ENCODE measurements at regions not wholly inside any gene's neighbourhood (a gene's known extent, or its start where the extent isn't known, plus 50 kb on each side); places are given as distances from the start of the nearest gene placed in this dataset.

GRCh38 chr20:11057624-11058023, 383.8 kb upstream of the JAG1 start:
- ChIA-PET CTCF (no interaction called here), POLR2A (no interaction called here)
- no peaks in the 10 kb centered on the region for H3K27me3 Mint-ChIP-seq
- H3K9me3 Mint-ChIP-seq: no peaks in the 10 kb centered on the region
- no peaks in the 10 kb centered on the region for H3K36me3 Mint-ChIP-seq (ENCODE audit: low read depth)
- no peak overlapping the region for H3K4me3 Mint-ChIP-seq
- no peak overlapping the region for H3K27ac Mint-ChIP-seq
- no peak for DNase-seq
- H3K4me1 Mint-ChIP-seq: no peaks in the 10 kb centered on the region

GRCh38 chr20:11059659-11060058, 385.9 kb upstream of the JAG1 start:
- no peak for DNase-seq
- no peaks in the 10 kb centered on the region for H3K4me1 Mint-ChIP-seq
- no peak overlapping the region for H3K4me3 Mint-ChIP-seq
- H3K36me3 Mint-ChIP-seq (ENCODE audit: low read depth): no peaks in the 10 kb centered on the region
- H3K27me3 Mint-ChIP-seq: no peaks in the 10 kb centered on the region
- H3K9me3 Mint-ChIP-seq: no peaks in the 10 kb centered on the region
- no peak overlapping the region for H3K27ac Mint-ChIP-seq
- POLR2A ChIA-PET: no interaction called here
- CTCF ChIA-PET: no interaction called here

- ChIA-PET POLR2A (no interaction called here), CTCF (no interaction called here)
- H3K27ac Mint-ChIP-seq: no peak overlapping the region
- H3K36me3 Mint-ChIP-seq (ENCODE audit: low read depth): no peaks in the 10 kb centered on the region
- no peak for DNase-seq
- no peaks in the 10 kb centered on the region for H3K9me3 Mint-ChIP-seq
- H3K4me3 Mint-ChIP-seq: no peak overlapping the region
- no peaks in the 10 kb centered on the region for H3K4me1 Mint-ChIP-seq
- no peaks in the 10 kb centered on the region for H3K27me3 Mint-ChIP-seq
Observed at GRCh38 chr20:11060423-11061185, 386.8 kb upstream of the JAG1 start.

GRCh38 chr20:11063444-11063843, 389.6 kb upstream of the JAG1 start:
- POLR2A ChIA-PET: no interaction called here
- no peaks in the 10 kb centered on the region for H3K27me3 Mint-ChIP-seq
- no peak for DNase-seq
- H3K9me3 Mint-ChIP-seq: no peaks in the 10 kb centered on the region
- CTCF ChIA-PET: no interaction called here
- H3K4me1 Mint-ChIP-seq: no peaks in the 10 kb centered on the region
- no peak overlapping the region for H3K4me3 Mint-ChIP-seq
- H3K27ac Mint-ChIP-seq: no peak overlapping the region
- H3K36me3 Mint-ChIP-seq (ENCODE audit: low read depth): no peaks in the 10 kb centered on the region

- H3K36me3 Mint-ChIP-seq (ENCODE audit: low read depth): no peaks in the 10 kb centered on the region
- H3K9me3 Mint-ChIP-seq: no peaks in the 10 kb centered on the region
- H3K27ac Mint-ChIP-seq: no peak overlapping the region
- no peak overlapping the region for H3K4me3 Mint-ChIP-seq
- POLR2A ChIA-PET: no interaction called here
- no peak for DNase-seq
- H3K4me1 Mint-ChIP-seq: no peaks in the 10 kb centered on the region
- no peaks in the 10 kb centered on the region for H3K27me3 Mint-ChIP-seq
- CTCF ChIA-PET: no interaction called here
Observed at GRCh38 chr20:11064946-11065345, 391.1 kb upstream of the JAG1 start.

- Mint-ChIP-seq H3K4me3 (no peak overlapping the region), H3K27ac (no peak overlapping the region), H3K9me3 (peaks cover 1% of the 10 kb centered on the region), H3K4me1 (no peaks in the 10 kb centered on the region), H3K27me3 (no peaks in the 10 kb centered on the region), H3K36me3 (ENCODE audit: low read depth) (no peaks in the 10 kb centered on the region)
- ChIA-PET POLR2A (no interaction called here), CTCF (no interaction called here)
- no peak for DNase-seq
Observed at GRCh38 chr20:11067359-11067758, 393.6 kb upstream of the JAG1 start.

GRCh38 chr20:11072982-11073381, 399.2 kb upstream of the JAG1 start:
- Mint-ChIP-seq H3K27ac (no peak overlapping the region), H3K36me3 (ENCODE audit: low read depth) (no peaks in the 10 kb centered on the region), H3K27me3 (no peaks in the 10 kb centered on the region), H3K9me3 (peaks cover 1% of the 10 kb centered on the region), H3K4me3 (no peak overlapping the region), H3K4me1 (no peaks in the 10 kb centered on the region)
- DNase-seq: no peak
- POLR2A ChIA-PET: no interaction called here
- CTCF ChIA-PET: no interaction called here

GRCh38 chr20:11076434-11077105, 402.8 kb upstream of the JAG1 start:
- H3K27me3 Mint-ChIP-seq: no peaks in the 10 kb centered on the region
- ChIA-PET POLR2A (no interaction called here), CTCF (no interaction called here)
- no peak overlapping the region for H3K4me3 Mint-ChIP-seq
- no peaks in the 10 kb centered on the region for H3K4me1 Mint-ChIP-seq
- DNase-seq: no peak
- H3K36me3 Mint-ChIP-seq (ENCODE audit: low read depth): no peaks in the 10 kb centered on the region
- peaks cover 1% of the 10 kb centered on the region for H3K9me3 Mint-ChIP-seq
- H3K27ac Mint-ChIP-seq: no peak overlapping the region

- Mint-ChIP-seq H3K36me3 (ENCODE audit: low read depth) (no peaks in the 10 kb centered on the region), H3K4me3 (no peak overlapping the region), H3K4me1 (no peaks in the 10 kb centered on the region), H3K27ac (no peak overlapping the region), H3K27me3 (no peaks in the 10 kb centered on the region), H3K9me3 (no peaks in the 10 kb centered on the region)
- ChIA-PET POLR2A (no interaction called here), CTCF (no interaction called here)
- DNase-seq: no peak
Observed at GRCh38 chr20:11077226-11077625, 403.4 kb upstream of the JAG1 start.

GRCh38 chr20:11080010-11080409, 406.2 kb upstream of the JAG1 start:
- Mint-ChIP-seq H3K9me3 (no peaks in the 10 kb centered on the region), H3K4me3 (no peak overlapping the region), H3K4me1 (no peaks in the 10 kb centered on the region), H3K27ac (no peak overlapping the region), H3K27me3 (no peaks in the 10 kb centered on the region), H3K36me3 (ENCODE audit: low read depth) (no peaks in the 10 kb centered on the region)
- ChIA-PET CTCF (no interaction called here), POLR2A (no interaction called here)
- no peak for DNase-seq

- POLR2A ChIA-PET: no interaction called here
- Mint-ChIP-seq H3K4me1 (no peaks in the 10 kb centered on the region), H3K27ac (no peak overlapping the region), H3K36me3 (ENCODE audit: low read depth) (no peaks in the 10 kb centered on the region), H3K9me3 (no peaks in the 10 kb centered on the region), H3K4me3 (no peak overlapping the region), H3K27me3 (no peaks in the 10 kb centered on the region)
- DNase-seq: no peak
- CTCF ChIA-PET: no interaction called here
Observed at GRCh38 chr20:11080781-11081377, 407.1 kb upstream of the JAG1 start.

GRCh38 chr20:11083841-11084240, 410.0 kb upstream of the JAG1 start:
- Mint-ChIP-seq H3K4me1 (no peaks in the 10 kb centered on the region), H3K27me3 (no peaks in the 10 kb centered on the region)

GRCh38 chr20:11084508-11084907, 410.7 kb upstream of the JAG1 start:
- no peaks in the 10 kb centered on the region for H3K4me1 Mint-ChIP-seq

More at GRCh38 chr20:11083841-11084240, 410.0 kb upstream of the JAG1 start:
- Mint-ChIP-seq H3K4me3 (no peak overlapping the region), H3K9me3 (peaks cover 4% of the 10 kb centered on the region), H3K36me3 (ENCODE audit: low read depth) (no peaks in the 10 kb centered on the region), H3K27ac (no peak overlapping the region)
- CTCF ChIA-PET: no interaction called here
- POLR2A ChIA-PET: no interaction called here
- no peak for DNase-seq

GRCh38 chr20:11086970-11087369, 413.2 kb upstream of the JAG1 start:
- no peaks in the 10 kb centered on the region for H3K4me1 Mint-ChIP-seq
- H3K27ac Mint-ChIP-seq: no peak overlapping the region

More at GRCh38 chr20:11084508-11084907, 410.7 kb upstream of the JAG1 start:
- Mint-ChIP-seq H3K27me3 (no peaks in the 10 kb centered on the region), H3K4me3 (no peak overlapping the region), H3K27ac (no peak overlapping the region), H3K9me3 (peaks cover 4% of the 10 kb centered on the region), H3K36me3 (ENCODE audit: low read depth) (no peaks in the 10 kb centered on the region)
- DNase-seq: no peak
- POLR2A ChIA-PET: no interaction called here
- CTCF ChIA-PET: no interaction called here

More at GRCh38 chr20:11086970-11087369, 413.2 kb upstream of the JAG1 start:
- ChIA-PET POLR2A (no interaction called here), CTCF (no interaction called here)
- H3K4me3 Mint-ChIP-seq: no peak overlapping the region
- H3K27me3 Mint-ChIP-seq: no peaks in the 10 kb centered on the region
- H3K36me3 Mint-ChIP-seq (ENCODE audit: low read depth): no peaks in the 10 kb centered on the region
- DNase-seq: no peak
- H3K9me3 Mint-ChIP-seq: peaks cover 4% of the 10 kb centered on the region

Measured in activated CD4-positive, alpha-beta T cell treated with anti-CD3 and anti-CD28 coated beads, Interleukin-2, amount 10 ng/mL, durations not matched to agents 7 days and 5 days (primary cell).